Caco-2 (cell line): ENCODE measurements at regions not wholly inside any gene's neighbourhood (a gene's known extent, or its start where the extent isn't known, plus 50 kb on each side); places are given as distances from the start of the nearest gene placed in this dataset.

Experiments used
- BruUV-seq: library from RNA; stranded (reverse); fragments of 400-500 nt; replicated peaks from 2 replicates; lab custom pipeline; 2021; lab: Mats Ljungman, UMichigan
- CTCF ChIA-PET: fragments of 300-600 bp; sonication (Branson Sonifier 250); formaldehyde crosslinking; loops from one replicate; lab custom pipeline; 2022; ENCODE audit warnings: antibody characterized with exemption; lab: Charles Lee
- POLR2A ChIA-PET: fragments of 300-600 bp; sonication (Branson Sonifier 250); formaldehyde crosslinking; loops from one replicate; lab custom pipeline; 2022; ENCODE audit warnings: antibody characterized with exemption; lab: Charles Lee
- DNase-seq, 2 experiments: peaks; one replicate each; pipeline versions ENCODE4 v3.0.0 to v3.0.0-alpha.2; 2020 to 2022
- H3K27me3 ChIP-seq: replicated peaks from 2 replicates; pipeline ENCODE4 v1.6.0; 2011; ENCODE audit warnings: low read length; ENCODE audit not compliant: control insufficient read depth, insufficient read depth
- H3K36me3 ChIP-seq: 2 replicates; pipeline ENCODE4 v1.5.1; 2011; ENCODE audit warnings: low read length; ENCODE audit not compliant: control insufficient read depth, insufficient read depth
- H3K4me1 ChIP-seq: fragments of 250-450 bp; sonication (Bioruptor Pico); 2 replicates; pipeline ENCODE4 v1.5.1; 2020; ENCODE audit warnings: mild to moderate bottlenecking
- H3K4me3 ChIP-seq: 2 replicates; pipeline ENCODE4 v1.5.1; 2011; ENCODE audit warnings: low read depth, mild to moderate bottlenecking, control low read depth, low read length
- H3K9me3 ChIP-seq: fragments of 250-450 bp; sonication (Bioruptor Pico); 2 replicates; pipeline ENCODE4 v1.5.1; 2020; ENCODE audit warnings: mild to moderate bottlenecking, moderate library complexity
- H3K27ac Mint-ChIP-seq: one replicate; pipeline ENCODE4 v1.8.0; 2022; ENCODE audit warnings: mixed read lengths; ENCODE audit not compliant: unreplicated experiment
- H3K27me3 Mint-ChIP-seq: one replicate; pipeline ENCODE4 v1.8.0; 2022; ENCODE audit warnings: mixed read lengths; ENCODE audit not compliant: insufficient read depth, unreplicated experiment
- H3K36me3 Mint-ChIP-seq: one replicate; pipeline ENCODE4 v1.8.0; 2022; ENCODE audit warnings: mild to moderate bottlenecking, mixed read lengths; ENCODE audit not compliant: insufficient read depth, unreplicated experiment
- H3K4me1 Mint-ChIP-seq: one replicate; pipeline ENCODE4 v1.8.0; 2022; ENCODE audit warnings: low read depth, mixed read lengths; ENCODE audit not compliant: unreplicated experiment
- H3K4me3 Mint-ChIP-seq: one replicate; pipeline ENCODE4 v1.8.0; 2022; ENCODE audit warnings: mild to moderate bottlenecking, moderate library complexity, mixed read lengths; ENCODE audit not compliant: unreplicated experiment
- H3K9me3 Mint-ChIP-seq: one replicate; pipeline ENCODE4 v1.8.0; 2022; ENCODE audit warnings: mixed read lengths; ENCODE audit not compliant: unreplicated experiment
- CTCF ChIP-seq, 2 experiments: fragments of 200-600 bp in 1 of 2; IDR thresholded peaks; 1 replicate in 1 of 2; 2 replicates in 1 of 2; pipeline versions ENCODE4 v1.5.1 to v1.8.0; 2011 to 2022; ENCODE audit warnings: antibody characterized with exemption in 1 of 2, control low read depth in 1 of 2, inconsistent platforms in 1 of 2, low read depth in 1 of 2, low read length in 1 of 2, mild to moderate bottlenecking in 1 of 2, moderate library complexity in 1 of 2; ENCODE audit not compliant: insufficient read depth in 1 of 2, severe bottlenecking in 1 of 2, unreplicated experiment in 1 of 2
- intact Hi-C: fragments of 100-400 bp; cut with micrococcal nuclease; formaldehyde crosslinking; loops from one replicate; pipeline ENCODE4 v1.10.0; 2022; ENCODE audit not compliant: unreplicated experiment

- no peaks in the 10 kb centered on the region for H3K9me3 ChIP-seq
- TF ChIP-seq CTCF (IDR thresholded peaks at IDR 0.05; ENCODE audit: insufficient read depth in 1 of 2, low read depth in 1 of 2, low read length in 1 of 2, severe bottlenecking in 1 of 2, unreplicated experiment in 1 of 2): no peak
- H3K4me1 ChIP-seq: no peaks in the 10 kb centered on the region
- H3K36me3 ChIP-seq: no peaks in the 10 kb centered on the region
- intact Hi-C loops: no loop called here
- CTCF ChIA-PET: no interaction called here
- no peaks in the 10 kb centered on the region for H3K36me3 Mint-ChIP-seq
- H3K27me3 Mint-ChIP-seq: no peaks in the 10 kb centered on the region
- no peak overlapping the region for H3K4me3 Mint-ChIP-seq
- POLR2A ChIA-PET: no interaction called here
- H3K4me1 Mint-ChIP-seq: peaks cover 8% of the 10 kb centered on the region
- no peaks in the 10 kb centered on the region for H3K9me3 Mint-ChIP-seq
- no peak overlapping the region for H3K27ac Mint-ChIP-seq
- H3K4me3 ChIP-seq: no peak overlapping the region
- DNase-seq: no peak
- H3K27me3 ChIP-seq: no peaks in the 10 kb centered on the region
- BruUV-seq: no TSS peak
Measured at GRCh38 chr3:72113964-72114363, 329.0 kb upstream of the PROK2 start.

GRCh38 chr3:72113564-72113963, 328.6 kb upstream of the PROK2 start:
- Histone ChIP-seq H3K9me3 (no peaks in the 10 kb centered on the region), H3K4me3 (no peak overlapping the region), H3K27me3 (no peaks in the 10 kb centered on the region), H3K4me1 (no peaks in the 10 kb centered on the region), H3K36me3 (no peaks in the 10 kb centered on the region)
- intact Hi-C loops: no loop called here
- Mint-ChIP-seq H3K27me3 (no peaks in the 10 kb centered on the region), H3K27ac (no peak overlapping the region), H3K4me3 (no peak overlapping the region), H3K4me1 (peaks cover 8% of the 10 kb centered on the region), H3K36me3 (no peaks in the 10 kb centered on the region), H3K9me3 (no peaks in the 10 kb centered on the region)
- BruUV-seq: no TSS peak
- no peak for TF ChIP-seq CTCF (IDR thresholded peaks at IDR 0.05; ENCODE audit: insufficient read depth in 1 of 2, low read depth in 1 of 2, low read length in 1 of 2, severe bottlenecking in 1 of 2, unreplicated experiment in 1 of 2)
- ChIA-PET CTCF (no interaction called here), POLR2A (no interaction called here)
- DNase-seq: no peak

- intact Hi-C loops: no loop called here
- no peaks in the 10 kb centered on the region for H3K27me3 ChIP-seq
- ChIA-PET CTCF (interaction anchor here (0.5 kb wide), 1 partner anchor 40 kb away, joined by 3 read pairs; no protein-coding TSS in a partner anchor), POLR2A (no interaction called here)
- H3K27me3 Mint-ChIP-seq: no peaks in the 10 kb centered on the region
- H3K27ac Mint-ChIP-seq: no peak overlapping the region
- no peak overlapping the region for H3K4me3 ChIP-seq
- no peaks in the 10 kb centered on the region for H3K4me1 ChIP-seq
- no peaks in the 10 kb centered on the region for H3K9me3 ChIP-seq
- H3K4me3 Mint-ChIP-seq: no peak overlapping the region
- H3K4me1 Mint-ChIP-seq: peaks cover 5% of the 10 kb centered on the region
- DNase-seq: no peak
- no peaks in the 10 kb centered on the region for H3K9me3 Mint-ChIP-seq
- no peaks in the 10 kb centered on the region for H3K36me3 Mint-ChIP-seq
- no peak for TF ChIP-seq CTCF (IDR thresholded peaks at IDR 0.05; ENCODE audit: insufficient read depth in 1 of 2, low read depth in 1 of 2, low read length in 1 of 2, severe bottlenecking in 1 of 2, unreplicated experiment in 1 of 2)
- no TSS peak for BruUV-seq
- H3K36me3 ChIP-seq: no peaks in the 10 kb centered on the region
Measured at GRCh38 chr3:72112435-72112834, 327.5 kb upstream of the PROK2 start.
